BJ (cell line): ENCODE measurements at regions not wholly inside any gene's neighbourhood (a gene's known extent, or its start where the extent isn't known, plus 50 kb on each side); places are given as distances from the start of the nearest gene placed in this dataset.

Experiments used
- CTCF ChIA-PET: fragments of 350-600 bp; formaldehyde crosslinking; extraction: SDS; loops from one replicate; lab custom pipeline; 2021; ENCODE audit warnings: antibody characterized with exemption, inconsistent platforms; lab: Yijun Ruan, JAX
- POLR2A ChIA-PET: fragments of 300-600 bp; sonication (Branson Sonifier 250); formaldehyde crosslinking; extraction: SDS; loops from one replicate; lab custom pipeline; 2021; ENCODE audit warnings: antibody characterized with exemption; lab: Charles Lee
- DNase-seq: peaks from one replicate; pipeline ENCODE4 v3.0.0-alpha.2; 2011; ENCODE audit warnings: low read depth
- H3K27me3 ChIP-seq: 2 replicates; pipeline ENCODE4 v1.6.0; 2011; ENCODE audit warnings: low read length; ENCODE audit not compliant: control insufficient read depth, insufficient read depth
- H3K36me3 ChIP-seq: 2 replicates; pipeline ENCODE4 v1.5.1; 2011; ENCODE audit warnings: low read length; ENCODE audit not compliant: control insufficient read depth, insufficient read depth
- H3K4me3 ChIP-seq: 2 replicates; pipeline ENCODE4 v1.5.1; 2011; ENCODE audit warnings: low read depth, mild to moderate bottlenecking, control low read depth, low read length
- TF ChIP-seq, protein P1 (sequence below): IDR thresholded peaks from 2 replicates; pipeline ENCODE4 v1.5.1; 2011; ENCODE audit warnings: low read depth, mild to moderate bottlenecking, control low read depth, inconsistent platforms, low read length, moderate library complexity; ENCODE audit not compliant: insufficient read depth

DNA sequence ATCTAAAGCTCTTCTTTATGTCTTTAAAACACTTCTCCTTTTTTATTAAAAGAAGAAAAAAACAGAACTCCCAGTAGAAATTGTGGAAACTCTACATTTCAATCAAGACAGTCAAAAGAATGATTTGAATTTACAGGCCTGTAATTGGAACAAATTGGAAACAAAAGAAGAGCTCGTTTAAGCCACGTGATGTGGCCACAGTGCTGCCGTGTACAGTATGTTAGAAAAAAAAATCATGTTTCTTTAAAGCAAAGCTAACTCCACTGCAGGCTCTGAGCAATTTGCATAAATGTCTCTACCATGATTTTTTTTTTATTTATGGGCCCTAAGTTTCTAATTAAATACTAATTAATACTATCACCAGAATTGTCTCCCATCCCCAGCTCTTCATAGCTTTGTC lies 325.6 kb downstream of the ZSWIM6 start:
- TF ChIP-seq, protein P1, sequence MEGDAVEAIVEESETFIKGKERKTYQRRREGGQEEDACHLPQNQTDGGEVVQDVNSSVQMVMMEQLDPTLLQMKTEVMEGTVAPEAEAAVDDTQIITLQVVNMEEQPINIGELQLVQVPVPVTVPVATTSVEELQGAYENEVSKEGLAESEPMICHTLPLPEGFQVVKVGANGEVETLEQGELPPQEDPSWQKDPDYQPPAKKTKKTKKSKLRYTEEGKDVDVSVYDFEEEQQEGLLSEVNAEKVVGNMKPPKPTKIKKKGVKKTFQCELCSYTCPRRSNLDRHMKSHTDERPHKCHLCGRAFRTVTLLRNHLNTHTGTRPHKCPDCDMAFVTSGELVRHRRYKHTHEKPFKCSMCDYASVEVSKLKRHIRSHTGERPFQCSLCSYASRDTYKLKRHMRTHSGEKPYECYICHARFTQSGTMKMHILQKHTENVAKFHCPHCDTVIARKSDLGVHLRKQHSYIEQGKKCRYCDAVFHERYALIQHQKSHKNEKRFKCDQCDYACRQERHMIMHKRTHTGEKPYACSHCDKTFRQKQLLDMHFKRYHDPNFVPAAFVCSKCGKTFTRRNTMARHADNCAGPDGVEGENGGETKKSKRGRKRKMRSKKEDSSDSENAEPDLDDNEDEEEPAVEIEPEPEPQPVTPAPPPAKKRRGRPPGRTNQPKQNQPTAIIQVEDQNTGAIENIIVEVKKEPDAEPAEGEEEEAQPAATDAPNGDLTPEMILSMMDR: no peak
- CTCF ChIA-PET: interaction anchor here (0.6 to 2.6 kb wide), 14 partner anchors 9 to 698 kb away, joined by 3 to 13 read pairs (median 4); no protein-coding TSS in a partner anchor
- DNase-seq: no peak
- no peak overlapping the region for H3K4me3 ChIP-seq
- peaks cover 9% of the 10 kb centered on the region for H3K27me3 ChIP-seq
- no peaks in the 10 kb centered on the region for H3K36me3 ChIP-seq
- POLR2A ChIA-PET: no interaction called here

DNA sequence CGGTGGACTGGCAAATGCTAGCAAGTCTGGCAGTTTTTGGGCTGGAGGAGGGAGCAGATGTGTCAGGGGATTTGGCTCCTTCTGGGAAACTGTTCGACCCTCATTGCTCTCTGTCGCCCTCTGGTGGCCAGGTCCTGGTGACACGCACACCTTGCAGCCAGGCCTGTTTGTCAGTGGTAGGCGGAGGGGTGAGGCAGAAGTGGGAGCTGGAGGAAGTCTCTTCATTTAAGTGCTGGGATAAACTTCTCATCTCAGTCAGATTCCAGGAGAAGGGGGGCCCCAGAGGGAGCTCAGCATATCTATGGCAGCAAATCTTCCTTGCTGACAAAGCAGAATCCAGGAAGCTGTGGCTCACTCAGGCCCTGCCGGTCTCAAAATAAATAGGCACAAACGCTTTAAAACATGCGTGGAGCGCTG lies 326.5 kb downstream of the ZSWIM6 start:
- H3K4me3 ChIP-seq: no peak overlapping the region
- H3K36me3 ChIP-seq: no peaks in the 10 kb centered on the region
- TF ChIP-seq, protein P1: peak; percentile 96
- peak; percentile 14 for DNase-seq
- H3K27me3 ChIP-seq: peaks cover 14% of the 10 kb centered on the region
- ChIA-PET POLR2A (interaction anchor here (0.5 to 0.6 kb wide), 2 partner anchors 327 to 919 kb away, joined by 4 to 7 read pairs; no protein-coding TSS in a partner anchor), CTCF (interaction anchor here (0.7 to 2.6 kb wide), 30 partner anchors 8 to 697 kb away, joined by 3 to 13 read pairs (median 4); no protein-coding TSS in a partner anchor)

DNA sequence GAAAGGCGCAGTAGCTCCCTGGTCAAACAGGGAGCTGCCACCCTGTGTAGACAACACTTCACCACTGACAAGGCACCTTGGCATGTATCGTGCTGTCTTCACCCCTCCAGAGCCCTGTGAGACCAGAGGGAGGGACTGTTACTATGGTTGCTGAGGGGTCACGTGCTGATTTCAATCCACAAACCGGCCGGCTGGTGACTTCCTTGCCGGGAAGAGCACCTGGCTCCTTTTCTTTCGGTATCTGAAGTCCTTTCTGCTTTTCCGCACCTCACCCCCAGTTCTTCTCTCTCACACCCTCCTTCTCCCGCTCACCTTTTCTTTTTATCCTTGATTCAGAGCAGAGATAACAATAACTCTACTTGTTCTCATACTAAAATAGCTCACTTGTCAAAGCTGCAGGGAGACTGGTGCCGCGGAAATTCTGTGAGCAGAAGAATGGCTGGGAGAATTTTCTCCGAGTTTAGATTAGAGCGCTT lies 327.2 kb downstream of the ZSWIM6 start:
- no peaks in the 10 kb centered on the region for H3K36me3 ChIP-seq
- no peak for DNase-seq
- H3K27me3 ChIP-seq: peaks cover 15% of the 10 kb centered on the region
- ChIA-PET CTCF (interaction anchor here (0.6 to 2.6 kb wide), 29 partner anchors 8 to 698 kb away, joined by 3 to 13 read pairs (median 4); no protein-coding TSS in a partner anchor), POLR2A (interaction anchor here (0.5 to 0.6 kb wide), 2 partner anchors 328 to 918 kb away, joined by 4 to 7 read pairs; no protein-coding TSS in a partner anchor)
- TF ChIP-seq, protein P1: no peak
- no peak overlapping the region for H3K4me3 ChIP-seq

DNA sequence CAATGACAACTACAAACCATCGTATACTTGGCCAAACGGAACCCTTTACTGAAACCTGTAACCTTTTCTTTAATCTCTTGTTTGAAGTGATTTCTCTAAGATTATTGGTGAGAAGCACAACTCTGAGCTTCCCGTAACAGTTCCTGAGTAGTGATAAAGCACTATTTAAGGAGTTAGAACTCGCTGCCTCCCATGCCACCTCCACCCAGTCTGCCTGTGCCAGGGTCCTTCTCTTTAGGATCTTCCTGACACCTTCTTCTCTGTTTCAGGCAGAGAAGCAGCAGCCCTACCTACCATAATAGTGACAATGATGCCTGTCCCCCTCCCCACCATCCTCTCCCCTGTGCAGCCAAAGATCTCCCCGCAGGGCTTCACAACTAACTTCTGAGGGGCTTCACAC lies 330.6 kb downstream of the ZSWIM6 start:
- H3K36me3 ChIP-seq: no peaks in the 10 kb centered on the region; the same call in 1 of the 2 replicates
- no peak for DNase-seq
- peaks cover 18% of the 10 kb centered on the region for H3K27me3 ChIP-seq
- CTCF ChIA-PET: no interaction called here
- POLR2A ChIA-PET: interaction anchor here (0.6 kb wide), 1 partner anchor 10 kb away, joined by 5 read pairs; no protein-coding TSS in a partner anchor
- TF ChIP-seq, protein P1: no peak
- H3K4me3 ChIP-seq: no peak overlapping the region

DNA sequence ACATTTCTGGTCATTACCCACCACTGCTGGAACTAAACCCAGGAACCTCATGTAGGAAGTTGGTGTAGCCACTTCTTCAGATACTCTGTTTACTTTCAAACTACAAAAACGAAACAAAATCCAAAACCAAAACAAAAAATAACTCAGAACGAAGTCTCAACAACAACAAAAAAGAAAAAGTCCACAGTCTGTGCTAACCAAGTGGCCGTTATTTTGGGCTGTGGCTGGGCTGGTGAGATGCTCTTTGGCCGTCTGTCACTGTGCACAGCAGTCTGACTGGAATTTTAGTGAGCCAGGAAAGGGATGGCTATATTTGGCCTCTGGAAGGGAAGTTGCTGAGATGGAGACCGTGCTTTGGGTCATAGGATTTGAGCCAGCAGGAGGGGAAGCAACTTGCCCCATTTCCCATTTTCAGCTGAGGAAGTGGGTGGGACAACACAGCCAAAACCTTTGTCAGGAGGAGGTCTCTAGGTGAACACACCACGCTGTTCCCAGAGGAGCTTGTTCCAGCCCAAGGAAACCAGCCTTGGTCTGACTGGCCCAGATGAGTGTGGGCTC lies 334.1 kb downstream of the ZSWIM6 start:
- ChIA-PET CTCF (interaction anchor here (0.9 to 1.8 kb wide), 2 partner anchors 7 to 8 kb away, joined by 3 to 9 read pairs; no protein-coding TSS in a partner anchor), POLR2A (no interaction called here)
- TF ChIP-seq, protein P1: no peak
- Histone ChIP-seq H3K36me3 (no peaks in the 10 kb centered on the region; the same call in 1 of the 2 replicates), H3K4me3 (no peak overlapping the region), H3K27me3 (peaks cover 16% of the 10 kb centered on the region)
- no peak for DNase-seq
